22Rv1 (cell line): ENCODE measurements at regions not wholly inside any gene's neighbourhood (a gene's known extent, or its start where the extent isn't known, plus 50 kb on each side); places are given as distances from the start of the nearest gene placed in this dataset.

Experiments used
- ZFX ChIP-seq: fragments of 450-650 bp; IDR thresholded peaks from 2 replicates; pipeline ENCODE4 v1.6.1; 2017; ENCODE audit warnings: antibody characterized with exemption, borderline replicate concordance
- TF ChIP-seq, protein P1 (sequence below): fragments of 450-650 bp; IDR thresholded peaks from 2 replicates; pipeline ENCODE4 v1.5.1; 2017; ENCODE audit warnings: mild to moderate bottlenecking

GRCh38 chr2:187989925-187990623 is 301.6 kb upstream of the GULP1 start:
- TF ChIP-seq, protein P1, sequence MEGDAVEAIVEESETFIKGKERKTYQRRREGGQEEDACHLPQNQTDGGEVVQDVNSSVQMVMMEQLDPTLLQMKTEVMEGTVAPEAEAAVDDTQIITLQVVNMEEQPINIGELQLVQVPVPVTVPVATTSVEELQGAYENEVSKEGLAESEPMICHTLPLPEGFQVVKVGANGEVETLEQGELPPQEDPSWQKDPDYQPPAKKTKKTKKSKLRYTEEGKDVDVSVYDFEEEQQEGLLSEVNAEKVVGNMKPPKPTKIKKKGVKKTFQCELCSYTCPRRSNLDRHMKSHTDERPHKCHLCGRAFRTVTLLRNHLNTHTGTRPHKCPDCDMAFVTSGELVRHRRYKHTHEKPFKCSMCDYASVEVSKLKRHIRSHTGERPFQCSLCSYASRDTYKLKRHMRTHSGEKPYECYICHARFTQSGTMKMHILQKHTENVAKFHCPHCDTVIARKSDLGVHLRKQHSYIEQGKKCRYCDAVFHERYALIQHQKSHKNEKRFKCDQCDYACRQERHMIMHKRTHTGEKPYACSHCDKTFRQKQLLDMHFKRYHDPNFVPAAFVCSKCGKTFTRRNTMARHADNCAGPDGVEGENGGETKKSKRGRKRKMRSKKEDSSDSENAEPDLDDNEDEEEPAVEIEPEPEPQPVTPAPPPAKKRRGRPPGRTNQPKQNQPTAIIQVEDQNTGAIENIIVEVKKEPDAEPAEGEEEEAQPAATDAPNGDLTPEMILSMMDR = no peak
- TF ChIP-seq ZFX = no peak
